ENCODE measurements at regions not wholly inside any gene's neighbourhood (a gene's known extent, or its start where the extent isn't known, plus 50 kb on each side); places are given as distances from the start of the nearest gene placed in this dataset.

DNA sequence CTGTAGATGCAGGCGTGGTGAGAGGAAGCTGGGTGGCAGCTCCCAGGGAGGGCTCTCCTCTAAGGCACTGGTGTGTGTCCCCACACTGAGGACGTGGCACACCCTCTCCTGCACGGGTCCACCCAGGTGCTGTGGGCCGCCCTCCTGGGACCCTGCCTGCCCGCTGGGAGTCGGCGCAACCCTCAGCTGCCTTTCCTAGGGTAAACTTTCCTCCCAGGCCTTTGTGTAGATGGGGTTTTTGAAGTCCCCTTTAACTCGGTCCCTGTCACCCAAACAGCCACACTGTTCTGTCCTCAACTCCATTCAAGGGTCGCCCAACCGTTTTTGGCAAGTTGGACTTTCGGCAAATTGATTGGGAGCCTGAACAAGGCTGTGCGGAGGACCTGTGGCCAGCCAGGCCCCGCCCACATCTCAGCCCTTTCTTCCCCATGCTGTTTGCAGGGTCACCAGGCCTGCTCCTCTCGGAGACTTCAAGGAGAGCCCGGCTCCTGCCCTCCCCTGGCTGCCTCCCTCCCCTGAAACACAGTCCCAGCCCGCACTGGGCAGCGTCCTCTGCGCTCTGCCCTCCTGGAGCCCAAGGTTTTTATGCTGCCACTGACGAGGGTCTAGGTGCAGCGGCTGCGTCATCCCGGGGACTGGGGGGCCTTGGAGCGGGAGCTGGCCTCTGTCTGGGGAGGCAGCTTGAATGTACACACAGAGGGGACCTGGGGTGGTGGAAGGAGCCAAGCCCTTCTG is 1126.2 kb downstream of the BRD1 start:
- DNase-seq (ENCODE audit: low read depth in 2 of 2, low spot score in 1 of 2) = no peak

DNA sequence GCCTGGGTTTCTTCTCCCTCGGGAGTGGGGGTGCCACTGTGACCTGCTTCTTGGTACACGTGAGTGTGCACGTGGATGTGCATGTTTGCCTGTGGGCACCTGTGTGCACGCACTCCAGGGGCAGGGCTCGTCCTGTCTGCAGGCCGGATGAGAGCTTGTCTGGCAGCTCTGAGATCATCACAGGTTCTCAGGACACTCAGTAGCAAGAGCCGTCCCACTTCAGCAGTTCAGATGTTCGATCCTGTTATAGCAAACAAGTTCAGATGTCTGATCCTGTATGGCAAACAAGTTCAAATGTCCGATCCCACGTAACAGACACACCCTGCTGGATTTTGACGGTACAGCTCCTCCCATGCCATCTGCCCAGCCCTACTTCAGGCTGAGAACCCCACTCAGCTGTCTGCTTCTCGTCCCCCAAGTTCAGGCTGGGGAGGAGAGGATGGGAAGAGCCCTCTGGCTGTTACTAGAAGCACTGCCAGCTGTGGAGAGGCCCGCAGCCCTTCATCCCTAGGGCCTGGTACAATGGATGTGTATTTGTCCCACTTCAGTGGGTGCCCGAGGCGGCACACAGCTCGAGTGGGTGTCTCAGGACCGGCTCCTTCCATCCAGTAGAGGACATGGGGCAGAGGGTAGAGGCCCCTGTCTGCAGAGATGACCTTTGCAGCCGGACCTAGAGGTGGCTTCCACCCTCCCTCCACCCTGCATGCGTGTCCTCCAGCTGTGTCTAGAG is 1126.9 kb downstream of the BRD1 start:
- no peak for DNase-seq (ENCODE audit: low read depth in 2 of 2, low spot score in 1 of 2)

DNA sequence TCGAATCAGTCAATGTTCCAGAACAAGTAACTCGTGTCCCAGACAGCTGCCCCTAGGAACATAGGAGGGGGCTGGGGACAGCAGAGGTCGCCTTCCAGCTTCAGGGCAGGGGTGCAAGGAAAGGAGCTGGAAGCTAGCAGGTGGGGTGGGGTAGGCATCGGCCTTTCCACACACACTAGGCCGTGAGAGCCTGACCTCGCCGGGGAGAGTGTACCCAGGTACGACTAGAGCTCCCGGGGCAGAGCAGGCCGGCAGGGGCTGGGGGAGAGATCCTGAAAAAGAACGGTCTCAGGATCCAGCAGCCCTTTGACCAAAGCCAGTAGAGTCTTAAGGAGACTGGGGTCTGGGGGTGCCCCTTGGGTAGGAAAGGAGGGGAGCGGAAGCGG is 1127.5 kb downstream of the BRD1 start:
- DNase-seq (ENCODE audit: low read depth in 2 of 2, low spot score in 1 of 2) = no peak

DNA sequence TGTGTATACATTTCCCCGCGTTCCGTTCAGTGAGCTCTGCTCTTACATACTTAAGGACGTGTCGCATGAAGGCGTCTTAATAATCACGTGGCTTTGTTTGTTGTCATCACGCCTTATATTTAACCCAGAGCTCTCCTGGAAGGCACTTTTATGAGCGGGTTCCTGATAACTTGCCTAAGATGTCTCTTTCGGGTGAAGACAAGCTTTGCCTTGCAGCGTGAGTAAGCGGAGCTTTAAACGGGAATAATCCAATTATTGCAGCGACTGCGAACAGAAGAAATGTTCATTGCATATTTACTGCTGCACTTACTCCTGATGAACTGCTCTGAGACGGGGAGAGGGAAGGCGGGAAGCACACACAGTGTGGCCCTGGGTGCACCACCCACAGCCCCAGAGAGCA is 1128.2 kb downstream of the BRD1 start:
- DNase-seq (ENCODE audit: low read depth in 2 of 2, low spot score in 1 of 2) = no peak

DNA sequence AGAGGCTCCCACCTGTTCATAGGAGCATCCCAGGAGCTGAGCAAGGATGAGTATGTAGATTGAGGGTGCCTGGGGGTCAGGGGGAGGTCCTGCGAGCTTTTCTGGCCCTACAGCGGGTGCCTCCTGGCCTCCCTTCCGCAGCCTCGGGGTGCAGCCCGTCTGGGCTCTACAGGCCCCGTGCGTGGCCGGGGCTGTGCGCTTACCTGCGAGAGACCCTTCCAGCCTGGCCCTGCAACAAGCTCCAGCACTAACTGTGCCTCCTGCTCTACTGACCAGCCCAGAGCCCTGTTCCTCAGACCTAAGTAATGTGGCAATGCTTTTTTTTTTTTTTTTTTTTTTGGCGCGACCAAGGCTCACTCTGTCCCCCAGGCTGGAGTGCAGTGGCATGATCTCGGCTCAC is 1129.1 kb downstream of the BRD1 start:
- no peak for DNase-seq (ENCODE audit: low read depth in 2 of 2, low spot score in 1 of 2)

DNA sequence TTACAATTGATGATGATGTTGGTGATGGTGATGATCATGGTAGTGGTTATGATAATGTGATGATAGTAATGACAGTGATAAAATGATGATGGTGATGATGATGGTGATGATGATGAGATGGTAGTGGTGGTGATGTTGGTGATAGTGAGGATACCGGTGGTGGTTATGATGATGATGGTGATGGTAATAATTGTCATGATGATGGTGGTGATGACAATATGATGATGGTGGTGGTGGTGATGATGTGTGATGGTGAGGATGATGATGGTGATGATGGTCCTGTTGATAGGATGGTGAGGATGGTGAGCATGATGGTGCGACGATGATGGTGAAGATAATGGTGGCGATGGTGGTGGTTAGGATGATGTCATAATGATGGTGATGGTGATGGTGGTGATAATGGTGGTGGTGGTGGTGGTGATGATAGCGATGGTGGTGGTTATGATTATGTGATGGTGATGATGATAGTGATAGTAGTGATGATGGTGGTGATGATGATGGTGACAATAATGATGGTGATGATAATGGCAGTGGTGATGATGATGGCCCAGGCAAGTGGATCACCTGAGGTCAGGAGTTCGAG is 1129.9 kb downstream of the BRD1 start:
- DNase-seq (ENCODE audit: low read depth in 2 of 2, low spot score in 1 of 2) = no peak

DNA sequence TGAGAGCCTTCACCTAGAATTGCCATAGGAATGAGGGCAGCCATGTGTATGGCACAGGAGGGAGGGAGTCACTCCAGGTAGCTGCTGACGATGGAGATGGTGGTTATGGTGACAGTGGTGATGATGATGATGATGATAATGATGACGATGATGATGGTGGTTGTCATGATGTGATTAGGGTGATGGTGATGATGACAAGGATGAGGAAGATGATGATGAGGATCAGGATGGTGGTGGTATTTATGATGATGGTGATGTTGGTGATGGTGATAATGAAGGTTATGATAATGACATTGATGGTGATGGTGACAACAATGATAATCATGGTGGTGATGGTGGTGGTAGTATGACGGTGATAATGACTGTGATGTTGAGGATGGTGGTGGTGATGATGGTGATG is 1130.5 kb downstream of the BRD1 start:
- no peak for DNase-seq (ENCODE audit: low read depth in 2 of 2, low spot score in 1 of 2)

DNA sequence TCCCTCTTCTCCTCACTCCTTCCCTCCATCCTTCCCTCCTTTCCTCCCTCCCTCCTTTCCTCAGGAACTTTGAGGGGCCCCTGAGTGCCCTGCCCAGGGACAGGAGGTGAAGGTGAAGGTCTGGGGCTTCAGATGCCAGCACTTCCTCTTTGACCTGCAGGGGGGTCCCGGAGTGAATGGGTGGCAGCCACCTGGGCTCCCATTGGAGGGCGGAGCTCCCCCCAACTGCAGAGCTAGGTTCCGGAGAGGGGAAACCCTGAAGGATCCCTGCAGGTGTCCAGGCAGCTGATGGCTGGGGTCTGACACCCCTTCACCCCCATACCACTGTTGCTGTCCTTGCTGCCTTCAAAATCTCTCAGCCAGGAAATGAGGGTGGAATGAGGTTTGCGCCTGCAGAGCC is 1131.3 kb downstream of the BRD1 start:
- no peak for DNase-seq (ENCODE audit: low read depth in 2 of 2, low spot score in 1 of 2)

DNA sequence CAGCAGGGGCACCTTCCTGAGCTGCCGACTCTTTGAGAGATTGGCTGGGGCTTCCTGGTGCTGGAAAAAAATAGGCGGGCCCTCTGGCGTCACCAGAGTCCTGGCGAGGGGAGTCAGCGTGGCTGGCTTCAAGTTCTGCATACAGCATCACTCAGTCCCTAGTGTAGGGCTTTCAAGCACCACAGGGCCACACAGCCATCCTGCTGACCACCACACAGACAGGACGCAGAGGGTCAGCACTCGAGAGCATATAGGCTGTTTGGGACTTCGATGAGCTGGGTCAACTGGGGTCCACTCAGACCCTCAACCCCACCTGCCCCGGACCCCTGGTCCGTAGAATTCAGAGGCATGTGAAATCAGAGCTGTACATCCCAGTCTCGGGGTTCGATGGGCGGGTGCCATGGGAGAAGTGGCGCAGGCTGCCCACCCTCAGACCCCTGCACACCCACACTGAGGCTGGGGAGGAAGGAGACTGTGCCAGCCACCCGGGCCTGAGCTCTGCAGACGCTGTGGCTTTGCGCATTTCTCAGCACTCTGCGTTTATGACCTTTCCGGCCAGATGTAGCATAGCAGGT is 1131.9 kb downstream of the BRD1 start:
- no peak for DNase-seq (ENCODE audit: low read depth in 2 of 2, low spot score in 1 of 2)

DNA sequence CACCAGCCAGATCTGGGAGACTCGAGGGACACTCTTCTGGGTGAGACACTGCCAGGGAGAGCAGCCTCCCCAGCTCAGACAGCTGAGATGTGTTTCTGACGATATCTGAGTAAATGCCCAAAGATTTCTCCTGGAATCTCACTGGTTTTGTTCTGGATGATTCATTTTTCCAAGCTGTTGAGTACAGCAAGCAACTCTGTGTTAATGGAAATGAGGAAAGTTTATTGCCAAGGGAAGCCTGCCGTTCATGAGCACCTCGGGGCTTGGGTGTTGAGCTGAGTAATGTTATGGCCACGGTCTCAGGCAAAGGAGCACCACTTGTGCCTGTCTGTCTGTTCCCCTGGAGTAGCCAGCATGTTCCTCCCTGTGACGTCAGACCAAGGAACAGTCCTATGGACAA is 1132.4 kb downstream of the BRD1 start:
- DNase-seq (ENCODE audit: low read depth in 2 of 2, low spot score in 1 of 2) = no peak

DNA sequence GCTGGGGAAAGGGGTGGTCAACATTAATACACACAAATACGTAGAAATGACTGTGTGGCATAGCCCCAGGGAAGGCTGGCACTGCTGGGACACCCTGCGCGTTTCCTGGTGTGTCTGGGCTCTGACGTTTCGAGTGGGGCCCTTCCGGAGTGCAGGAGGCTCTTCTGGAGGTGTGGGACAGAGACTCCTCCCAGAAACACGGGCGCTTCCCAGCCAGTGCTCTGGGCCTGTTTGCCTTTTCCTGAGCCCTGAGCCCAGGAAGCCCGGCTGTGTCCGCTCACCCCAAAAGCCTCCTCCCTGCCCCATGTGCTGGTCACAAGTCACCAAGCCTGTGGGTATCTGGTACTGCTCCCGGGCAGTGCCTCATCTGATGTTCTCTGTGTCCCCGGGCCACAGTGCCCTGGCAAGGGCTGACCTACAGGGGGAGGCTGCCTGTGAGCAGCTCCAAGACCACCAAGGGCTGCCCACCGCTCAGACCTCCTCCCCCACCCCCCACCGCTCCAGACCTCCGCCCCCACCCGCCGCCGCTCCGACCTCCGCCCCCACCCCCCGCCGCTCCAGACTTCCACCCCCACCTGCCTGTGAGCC is 1133.3 kb downstream of the BRD1 start:
- no peak for DNase-seq (ENCODE audit: low read depth in 2 of 2, low spot score in 1 of 2)

DNA sequence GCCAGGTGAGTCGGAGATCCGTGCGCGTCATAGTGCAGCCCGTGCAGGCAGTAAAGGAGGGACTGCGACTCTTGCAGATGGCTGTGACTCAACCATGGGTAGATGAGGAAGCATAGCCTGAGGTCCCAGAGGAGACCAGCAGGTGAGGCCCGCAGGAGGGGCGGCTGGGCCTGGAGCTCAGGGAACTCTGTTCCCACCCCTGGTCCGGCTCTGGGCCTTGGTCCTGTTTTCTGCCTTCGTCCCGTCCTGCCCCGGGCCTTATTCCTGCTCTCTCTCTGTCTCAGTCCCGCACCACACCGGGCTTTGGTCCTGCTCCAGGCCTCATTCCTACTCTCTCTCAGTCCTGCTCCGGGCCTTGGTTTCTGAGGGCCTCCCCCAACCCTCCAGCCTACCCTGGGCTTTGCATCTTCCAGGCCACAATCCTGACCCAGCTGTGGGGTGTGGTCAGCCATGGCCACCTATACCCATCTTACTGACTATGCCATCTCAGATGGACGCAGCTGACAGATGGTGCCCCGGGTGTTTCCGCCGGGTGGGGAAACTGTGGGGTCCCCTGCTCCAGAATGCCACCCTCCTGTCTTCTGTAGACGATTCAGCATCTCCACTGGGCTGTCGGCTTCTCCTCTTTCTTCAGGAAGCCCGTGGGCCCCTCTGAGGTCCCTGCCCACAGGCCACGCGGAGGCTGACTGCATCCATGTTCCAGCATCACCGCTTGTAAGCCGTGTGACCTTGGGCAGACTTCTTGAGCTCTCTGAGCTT is 1134.1 kb downstream of the BRD1 start:
- DNase-seq (ENCODE audit: low read depth in 2 of 2, low spot score in 1 of 2) = no peak

DNA sequence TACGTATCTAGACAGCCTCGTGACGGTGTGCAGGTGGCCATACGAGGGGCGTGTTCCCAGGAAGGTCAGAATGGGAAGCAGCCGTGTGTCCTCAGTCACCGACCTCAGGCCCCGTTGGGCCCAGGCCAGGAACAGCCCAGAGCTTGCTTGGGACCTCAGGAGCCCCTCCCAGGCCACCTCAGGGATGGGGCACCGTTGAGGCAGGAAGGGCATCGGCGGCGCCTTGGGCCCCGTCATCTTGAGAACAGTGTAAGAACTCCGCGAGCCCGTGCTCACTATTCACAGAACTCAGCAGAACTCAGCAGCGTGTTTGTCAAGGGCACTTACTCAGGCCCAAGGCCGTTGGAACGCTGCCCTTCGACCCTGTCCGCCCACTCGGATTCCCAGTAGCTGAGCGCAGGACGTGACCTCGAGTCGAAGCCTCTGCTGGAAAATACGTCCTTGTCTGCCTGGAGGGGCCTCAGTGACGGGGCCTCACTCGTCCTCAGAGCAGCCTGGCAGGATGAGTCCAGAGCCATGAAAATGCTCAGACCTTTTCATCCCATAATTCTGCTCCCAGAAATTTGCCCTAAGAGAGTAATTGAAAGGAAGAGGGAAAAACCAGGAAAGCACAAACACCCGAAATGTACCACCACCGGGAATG is 1134.8 kb downstream of the BRD1 start:
- no peak for DNase-seq (ENCODE audit: low read depth in 2 of 2, low spot score in 1 of 2)

DNA sequence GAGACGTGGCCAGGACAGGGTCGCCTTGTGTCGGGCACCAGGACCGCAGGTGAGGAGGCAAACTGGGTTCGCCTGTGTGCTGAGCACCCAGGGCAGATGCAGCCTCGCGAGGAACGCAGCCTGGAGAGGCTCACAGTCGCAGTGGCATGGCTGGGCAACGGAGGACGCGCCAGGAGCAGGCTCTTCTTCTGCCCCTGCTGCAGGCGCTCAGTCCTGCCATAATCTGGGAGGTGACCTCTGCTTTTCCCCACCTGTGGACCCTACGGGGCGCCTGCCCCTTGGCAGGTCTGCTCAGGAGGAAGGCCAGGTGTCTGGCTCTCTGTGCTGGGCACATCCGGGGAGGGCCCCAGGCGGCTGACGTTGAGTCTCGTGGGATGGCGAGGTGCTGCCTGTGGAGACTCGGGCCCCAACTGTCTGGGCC is 1136.2 kb downstream of the BRD1 start:
- DNase-seq (ENCODE audit: low read depth in 2 of 2, low spot score in 1 of 2) = no peak

DNA sequence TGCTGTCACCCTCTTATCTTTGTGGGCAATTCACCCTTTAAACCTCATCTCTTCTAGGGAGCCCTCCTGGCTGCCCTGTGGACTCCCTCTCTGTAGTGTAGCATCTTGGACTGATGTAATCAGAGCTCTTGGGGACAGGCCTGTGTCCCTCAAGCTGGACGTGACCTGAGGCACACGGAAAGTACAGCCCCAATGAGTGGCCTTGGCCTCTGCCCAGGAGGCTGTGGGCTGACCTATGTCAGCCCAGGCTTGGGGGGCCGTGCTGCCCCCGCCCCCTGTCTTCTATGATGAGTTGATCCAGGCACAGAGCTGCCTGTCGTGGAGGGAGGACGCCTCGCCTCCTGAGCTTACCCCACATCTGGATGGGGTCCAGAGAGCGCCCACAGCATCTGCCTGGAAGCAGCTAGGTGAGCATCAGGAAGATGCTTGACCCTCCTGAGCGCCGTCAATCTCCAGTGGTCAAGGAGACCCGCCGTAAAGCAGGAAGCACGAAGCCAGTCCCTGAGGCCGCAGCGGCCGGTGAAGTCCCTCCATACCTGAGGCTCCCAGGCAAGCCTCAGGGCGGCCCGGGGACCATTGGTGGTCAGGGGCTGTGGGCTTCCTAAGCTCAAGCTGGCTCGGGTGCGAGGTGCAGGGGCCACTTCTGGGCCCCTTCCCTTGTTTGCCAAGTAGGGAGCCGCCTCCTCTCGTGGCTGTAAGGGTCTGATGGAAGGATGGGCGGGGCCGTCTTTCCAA is 1136.9 kb downstream of the BRD1 start:
- DNase-seq (ENCODE audit: low read depth in 2 of 2, low spot score in 1 of 2) = no peak

DNA sequence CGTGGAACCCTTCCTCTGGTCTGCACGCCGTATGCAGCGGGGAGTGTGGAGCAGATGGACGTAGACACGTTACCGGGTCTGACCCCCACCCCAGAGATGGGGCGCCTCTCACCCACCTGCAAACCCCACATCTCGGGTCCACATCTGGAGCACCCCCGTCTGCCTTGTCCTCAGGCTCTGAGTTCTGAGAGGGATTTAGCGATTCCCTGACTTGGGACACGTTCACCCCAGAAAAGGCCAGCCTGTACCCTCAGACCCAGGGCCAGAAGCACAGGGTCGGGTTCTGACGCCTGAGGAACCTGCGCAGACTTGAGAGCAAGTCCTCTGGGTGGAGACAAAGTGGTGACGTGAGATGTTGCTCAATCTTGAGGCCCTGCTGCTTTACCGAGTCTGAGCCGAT is 1138.5 kb downstream of the BRD1 start:
- DNase-seq (ENCODE audit: low read depth in 2 of 2, low spot score in 1 of 2) = no peak

DNA sequence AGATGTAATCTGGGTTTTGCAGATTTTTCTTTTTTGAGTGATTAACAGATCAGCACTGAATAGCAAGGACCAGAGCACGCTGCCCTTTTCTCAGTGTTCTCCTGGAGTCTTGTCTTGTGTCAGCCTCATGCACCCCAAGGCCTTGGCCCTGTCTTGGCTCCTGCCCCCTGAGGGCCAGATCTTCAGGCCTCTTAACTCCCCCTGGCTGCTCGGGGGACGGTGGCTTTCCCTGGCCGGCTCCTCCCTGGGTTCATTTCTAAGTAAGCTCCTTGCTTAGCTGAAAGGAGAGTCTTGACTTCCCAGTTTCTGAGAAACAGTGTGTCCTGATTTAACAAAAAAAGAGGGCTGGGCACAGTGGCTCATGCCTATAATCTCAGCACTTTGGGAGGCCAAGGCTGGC is 1139.3 kb downstream of the BRD1 start:
- no peak for DNase-seq (ENCODE audit: low read depth in 2 of 2, low spot score in 1 of 2)

DNA sequence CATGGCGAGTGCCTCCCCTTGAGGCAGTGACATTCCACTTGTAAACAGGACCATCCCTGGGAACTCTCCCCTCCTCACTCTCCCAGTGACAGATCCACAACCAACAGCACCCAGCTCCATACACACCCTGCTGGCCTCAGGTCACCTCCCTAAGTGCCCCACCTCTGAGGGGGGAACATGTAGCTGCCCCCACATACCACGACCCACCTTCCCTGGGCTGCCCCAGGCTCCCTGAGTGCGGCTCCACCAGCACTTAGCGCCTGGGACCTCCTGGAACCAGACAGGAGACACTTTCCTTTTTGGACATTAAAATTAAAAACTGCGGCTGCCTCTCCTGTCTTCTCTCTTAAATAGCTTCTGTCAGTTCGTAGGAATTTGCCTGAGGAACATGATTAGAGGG is 1140.1 kb downstream of the BRD1 start:
- no peak for DNase-seq (ENCODE audit: low read depth in 2 of 2, low spot score in 1 of 2)

DNA sequence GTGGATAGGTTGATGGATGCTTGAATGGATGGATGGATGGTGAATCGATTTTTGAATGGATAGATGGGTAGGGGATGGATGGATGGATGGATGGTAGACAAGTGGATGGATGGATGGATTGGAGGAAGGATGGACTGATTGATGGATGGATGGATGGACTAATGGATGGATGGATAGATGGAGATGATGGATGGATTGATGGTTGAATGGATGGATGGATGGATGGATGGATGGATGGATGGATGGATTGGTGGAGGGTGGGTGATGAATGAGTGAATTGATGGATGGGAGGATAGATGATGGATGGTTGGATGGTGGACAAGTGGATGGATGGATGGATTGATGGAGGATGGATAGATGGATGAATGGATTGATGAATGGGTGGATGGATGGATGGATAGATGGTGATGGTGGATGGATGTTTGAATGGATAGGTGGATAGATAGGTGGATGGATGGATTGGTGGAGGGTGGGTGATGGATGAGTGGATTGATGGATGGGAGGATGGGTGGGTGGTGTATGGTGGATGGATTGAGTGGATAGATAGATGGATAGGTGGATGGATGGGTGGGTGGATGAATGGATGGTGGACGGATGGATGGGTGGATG is 1140.9 kb downstream of the BRD1 start:
- DNase-seq (ENCODE audit: low read depth in 2 of 2, low spot score in 1 of 2) = no peak

DNA sequence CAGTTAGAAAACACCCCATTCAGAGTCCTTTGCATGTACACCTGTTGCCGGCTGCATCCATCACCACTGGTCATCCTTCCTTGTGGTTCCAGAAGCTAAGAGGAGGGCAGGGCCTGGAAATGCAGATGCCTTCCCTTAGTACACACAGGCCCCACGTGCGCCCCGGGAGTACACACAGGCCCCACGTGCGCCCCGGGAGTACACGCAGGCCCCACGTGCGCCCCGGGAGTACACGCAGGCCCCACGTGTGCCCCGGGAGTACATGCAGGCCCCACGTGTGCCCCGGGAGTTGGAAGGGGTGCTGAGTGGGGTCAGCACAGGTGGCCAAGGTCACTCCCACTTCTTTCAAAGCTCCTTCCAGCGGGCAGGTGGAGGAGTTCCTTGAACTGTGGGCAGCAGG is 1141.9 kb downstream of the BRD1 start:
- no peak for DNase-seq (ENCODE audit: low read depth in 2 of 2, low spot score in 1 of 2)

Measured in stimulated activated CD8-positive, alpha-beta memory T cell treated with anti-CD3 and anti-CD28 coated beads, Interleukin-4, amount 100 ng/mL, for 4 hours (primary cell).